SK-N-SH treated with all-trans-retinoic acid at 6 μM for 48 hours (cell line): ENCODE measurements at regions not wholly inside any gene's neighbourhood (a gene's known extent, or its start where the extent isn't known, plus 50 kb on each side); places are given as distances from the start of the nearest gene placed in this dataset.

ENCODE experiments used
- ATAC-seq: fragments of 200-7000 bp; cut with Tn5 transposase; 3 replicates; pipeline ENCODE4 v1.9.1; 2020; ENCODE audit warnings: mild to moderate bottlenecking, moderate library complexity
- ARNTL ChIP-seq: fragments of 450-650 bp; formaldehyde crosslinking; IDR thresholded peaks from 2 replicates; pipeline ENCODE4 v1.5.0; 2020; ENCODE audit warnings: low read depth, mild to moderate bottlenecking, moderate library complexity, borderline replicate concordance
- BACH2 ChIP-seq: fragments of 250-450 bp; sonication (Bioruptor Pico); IDR thresholded peaks from 2 replicates; pipeline ENCODE4 v1.9.0; 2021; ENCODE audit warnings: mild to moderate bottlenecking, borderline replicate concordance
- CSDC2 ChIP-seq: fragments of 250-450 bp; sonication (Bioruptor Pico); IDR thresholded peaks from 2 replicates; pipeline ENCODE4 v1.5.0; 2020; ENCODE audit warnings: mild to moderate bottlenecking, moderate library complexity
- ESRRG ChIP-seq: fragments of 250-450 bp; sonication (Bioruptor Pico); IDR thresholded peaks from 2 replicates; pipeline ENCODE4 v1.6.1; 2021; ENCODE audit warnings: mild to moderate bottlenecking
- GLIS3 ChIP-seq: fragments of 250-450 bp; sonication (Bioruptor Pico); IDR thresholded peaks from 2 replicates; pipeline ENCODE4 v1.5.0; 2020; ENCODE audit warnings: mild to moderate bottlenecking, moderate library complexity
- ISL1 ChIP-seq: fragments of 250-450 bp; sonication (Bioruptor Pico); IDR thresholded peaks from 2 replicates; pipeline ENCODE4 v2.1.2; 2022; ENCODE audit warnings: mild to moderate bottlenecking, moderate library complexity
- OSR1 ChIP-seq: fragments of 250-450 bp; sonication (Bioruptor Pico); IDR thresholded peaks from 2 replicates; pipeline ENCODE4 v1.8.0; 2022; ENCODE audit warnings: moderate library complexity, mild to moderate bottlenecking, inconsistent platforms
- PPARA ChIP-seq: fragments of 250-450 bp; sonication (Bioruptor Pico); IDR thresholded peaks from 2 replicates; pipeline ENCODE4 v1.5.0; 2020; ENCODE audit warnings: mild to moderate bottlenecking, borderline replicate concordance
- RARB ChIP-seq: fragments of 250-450 bp; sonication (Bioruptor Pico); IDR thresholded peaks from 2 replicates; pipeline ENCODE4 v1.8.0; 2021; ENCODE audit warnings: mild to moderate bottlenecking, moderate library complexity
- SNAI2 ChIP-seq: fragments of 250-450 bp; sonication (Bioruptor Pico); IDR thresholded peaks from 2 replicates; pipeline ENCODE4 v1.5.0; 2020; ENCODE audit warnings: mild to moderate bottlenecking, moderate library complexity
- TCF4 ChIP-seq: fragments of 250-450 bp; sonication (Bioruptor Pico); IDR thresholded peaks from 2 replicates; pipeline ENCODE4 v1.8.0; 2021; ENCODE audit warnings: mild to moderate bottlenecking, moderate library complexity, borderline replicate concordance
- ZC3H10 ChIP-seq: fragments of 250-450 bp; sonication (Bioruptor Pico); IDR thresholded peaks from 2 replicates; pipeline ENCODE4 v1.5.1; 2021; ENCODE audit warnings: mild to moderate bottlenecking, moderate library complexity
- ZFP3 ChIP-seq: fragments of 250-450 bp; sonication (Bioruptor Pico); IDR thresholded peaks from 2 replicates; pipeline ENCODE4 v1.5.0; 2020; ENCODE audit warnings: mild to moderate bottlenecking, moderate library complexity
- ZFP30 ChIP-seq: fragments of 450-650 bp; formaldehyde crosslinking; IDR thresholded peaks from 2 replicates; pipeline ENCODE4 v1.5.0; 2022; ENCODE audit warnings: mild to moderate bottlenecking, moderate library complexity
- ZNF565 ChIP-seq: fragments of 450-650 bp; formaldehyde crosslinking; conservative IDR thresholded peaks from 2 replicates; pipeline ENCODE4 v1.5.0; 2020; ENCODE audit warnings: low read depth, mild to moderate bottlenecking, moderate library complexity
- ZNF8 ChIP-seq: fragments of 450-650 bp; formaldehyde crosslinking; IDR thresholded peaks from 2 replicates; pipeline ENCODE4 v1.5.0; 2020; ENCODE audit warnings: mild to moderate bottlenecking, moderate library complexity
- TF ChIP-seq, protein P1 (sequence below): fragments of 250-450 bp; sonication (Bioruptor Pico); IDR thresholded peaks from 2 replicates; pipeline ENCODE4 v1.8.0; 2020; ENCODE audit warnings: mild to moderate bottlenecking, moderate library complexity, borderline replicate concordance
- TF ChIP-seq, protein P2 (sequence below): fragments of 250-450 bp; sonication (Bioruptor Pico); IDR thresholded peaks from 2 replicates; pipeline ENCODE4 v1.5.0; 2020; ENCODE audit warnings: mild to moderate bottlenecking, moderate library complexity
- TF ChIP-seq, protein P3 (sequence below): fragments of 250-450 bp; sonication (Bioruptor Pico); IDR thresholded peaks from 2 replicates; pipeline ENCODE4 v1.8.0; 2021; ENCODE audit warnings: low read depth, mild to moderate bottlenecking, moderate library complexity, borderline replicate concordance
- TF ChIP-seq, protein P4 (sequence below): fragments of 250-450 bp; sonication (Bioruptor Pico); IDR thresholded peaks from 2 replicates; pipeline ENCODE4 v1.5.1; 2020; ENCODE audit warnings: low read depth, mild to moderate bottlenecking, moderate library complexity
- TF ChIP-seq, protein P5 (sequence below): fragments of 250-450 bp; sonication (Bioruptor Pico); IDR thresholded peaks from 2 replicates; pipeline ENCODE4 v1.5.1; 2021; ENCODE audit warnings: mild to moderate bottlenecking, moderate library complexity

DNA sequence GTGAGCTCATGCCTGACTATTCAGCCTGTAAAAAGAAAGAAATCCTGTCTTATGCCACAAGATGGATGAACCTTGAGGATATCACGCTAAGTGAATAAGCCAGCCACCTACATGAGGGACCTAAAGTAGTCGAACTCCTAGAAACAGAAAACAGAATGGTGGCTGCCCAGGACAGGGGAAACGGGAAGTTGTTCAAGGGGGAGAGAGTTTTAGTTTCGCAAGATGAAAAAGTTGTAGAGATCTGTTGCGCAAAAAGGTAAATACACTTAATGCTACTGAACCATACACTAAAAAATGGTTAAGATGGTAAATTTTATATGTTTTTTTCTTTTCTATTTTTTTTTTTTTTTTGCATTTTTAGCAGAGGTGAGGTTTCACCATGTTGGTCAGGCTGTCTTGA, 74.1 kb upstream of the RALY start (continued):
- no peak for TF ChIP-seq BACH2 (CRISPR knock-in tag)
- no peak for TF ChIP-seq ZC3H10 (CRISPR knock-in tag)

DNA sequence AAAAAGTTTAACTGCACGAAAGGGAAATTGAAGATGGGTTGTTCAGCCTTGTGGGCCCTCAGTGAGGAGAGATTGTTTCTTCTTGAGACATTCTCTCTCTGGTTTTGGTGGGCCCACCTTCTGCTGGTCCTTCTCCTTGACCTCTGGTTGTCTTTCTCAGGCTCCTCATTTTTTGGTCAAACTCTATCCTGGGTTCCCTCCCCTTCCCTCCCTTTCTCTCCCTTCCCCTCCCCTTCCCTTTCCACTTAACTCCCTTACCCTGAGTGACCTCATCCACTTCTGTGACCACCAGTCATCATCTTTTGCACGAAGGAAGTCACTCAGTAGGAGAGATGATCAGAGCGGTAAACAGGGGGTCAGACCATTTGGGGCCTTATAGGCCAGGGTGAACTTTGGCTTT, 71.5 kb upstream of the RALY start:
- ATAC-seq, result no peak
- TF ChIP-seq, protein P1, sequence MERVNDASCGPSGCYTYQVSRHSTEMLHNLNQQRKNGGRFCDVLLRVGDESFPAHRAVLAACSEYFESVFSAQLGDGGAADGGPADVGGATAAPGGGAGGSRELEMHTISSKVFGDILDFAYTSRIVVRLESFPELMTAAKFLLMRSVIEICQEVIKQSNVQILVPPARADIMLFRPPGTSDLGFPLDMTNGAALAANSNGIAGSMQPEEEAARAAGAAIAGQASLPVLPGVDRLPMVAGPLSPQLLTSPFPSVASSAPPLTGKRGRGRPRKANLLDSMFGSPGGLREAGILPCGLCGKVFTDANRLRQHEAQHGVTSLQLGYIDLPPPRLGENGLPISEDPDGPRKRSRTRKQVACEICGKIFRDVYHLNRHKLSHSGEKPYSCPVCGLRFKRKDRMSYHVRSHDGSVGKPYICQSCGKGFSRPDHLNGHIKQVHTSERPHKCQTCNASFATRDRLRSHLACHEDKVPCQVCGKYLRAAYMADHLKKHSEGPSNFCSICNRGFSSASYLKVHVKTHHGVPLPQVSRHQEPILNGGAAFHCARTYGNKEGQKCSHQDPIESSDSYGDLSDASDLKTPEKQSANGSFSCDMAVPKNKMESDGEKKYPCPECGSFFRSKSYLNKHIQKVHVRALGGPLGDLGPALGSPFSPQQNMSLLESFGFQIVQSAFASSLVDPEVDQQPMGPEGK (CRISPR knock-in tag), result no peak
- TF ChIP-seq GLIS3 (CRISPR knock-in tag) (no peak), ISL1 (CRISPR knock-in tag) (no peak)

DNA sequence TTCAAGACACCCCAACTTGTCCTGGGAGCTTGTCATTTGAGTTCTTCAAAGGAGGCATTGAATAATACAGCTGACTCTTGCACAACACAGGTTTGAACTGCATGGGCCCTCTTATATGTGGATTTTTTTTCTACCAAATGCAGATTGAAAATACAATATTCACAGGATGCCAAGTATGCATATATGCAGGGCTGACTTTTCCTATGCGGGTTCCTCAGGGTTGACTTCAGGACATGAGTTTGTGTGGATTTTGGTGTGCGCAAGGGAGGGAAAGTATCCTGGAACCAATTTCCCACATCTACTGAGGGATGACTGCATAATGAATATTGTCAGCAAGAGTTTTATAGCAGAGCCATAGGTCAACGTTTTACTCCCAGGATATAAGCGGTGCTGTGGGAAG, 70.0 kb upstream of the RALY start:
- no peak for ATAC-seq
- TF ChIP-seq ZFP30 (no peak), ARNTL (no peak), ZFP3 (no peak), TCF4 (CRISPR knock-in tag) (no peak), RARB (CRISPR knock-in tag) (no peak), ZNF8 (no peak), PPARA (CRISPR knock-in tag) (no peak), BACH2 (CRISPR knock-in tag) (no peak)
- TF ChIP-seq, protein P2, sequence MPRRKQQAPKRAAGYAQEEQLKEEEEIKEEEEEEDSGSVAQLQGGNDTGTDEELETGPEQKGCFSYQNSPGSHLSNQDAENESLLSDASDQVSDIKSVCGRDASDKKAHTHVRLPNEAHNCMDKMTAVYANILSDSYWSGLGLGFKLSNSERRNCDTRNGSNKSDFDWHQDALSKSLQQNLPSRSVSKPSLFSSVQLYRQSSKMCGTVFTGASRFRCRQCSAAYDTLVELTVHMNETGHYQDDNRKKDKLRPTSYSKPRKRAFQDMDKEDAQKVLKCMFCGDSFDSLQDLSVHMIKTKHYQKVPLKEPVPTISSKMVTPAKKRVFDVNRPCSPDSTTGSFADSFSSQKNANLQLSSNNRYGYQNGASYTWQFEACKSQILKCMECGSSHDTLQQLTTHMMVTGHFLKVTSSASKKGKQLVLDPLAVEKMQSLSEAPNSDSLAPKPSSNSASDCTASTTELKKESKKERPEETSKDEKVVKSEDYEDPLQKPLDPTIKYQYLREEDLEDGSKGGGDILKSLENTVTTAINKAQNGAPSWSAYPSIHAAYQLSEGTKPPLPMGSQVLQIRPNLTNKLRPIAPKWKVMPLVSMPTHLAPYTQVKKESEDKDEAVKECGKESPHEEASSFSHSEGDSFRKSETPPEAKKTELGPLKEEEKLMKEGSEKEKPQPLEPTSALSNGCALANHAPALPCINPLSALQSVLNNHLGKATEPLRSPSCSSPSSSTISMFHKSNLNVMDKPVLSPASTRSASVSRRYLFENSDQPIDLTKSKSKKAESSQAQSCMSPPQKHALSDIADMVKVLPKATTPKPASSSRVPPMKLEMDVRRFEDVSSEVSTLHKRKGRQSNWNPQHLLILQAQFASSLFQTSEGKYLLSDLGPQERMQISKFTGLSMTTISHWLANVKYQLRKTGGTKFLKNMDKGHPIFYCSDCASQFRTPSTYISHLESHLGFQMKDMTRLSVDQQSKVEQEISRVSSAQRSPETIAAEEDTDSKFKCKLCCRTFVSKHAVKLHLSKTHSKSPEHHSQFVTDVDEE (CRISPR knock-in tag), result no peak
- TF ChIP-seq, protein P3, sequence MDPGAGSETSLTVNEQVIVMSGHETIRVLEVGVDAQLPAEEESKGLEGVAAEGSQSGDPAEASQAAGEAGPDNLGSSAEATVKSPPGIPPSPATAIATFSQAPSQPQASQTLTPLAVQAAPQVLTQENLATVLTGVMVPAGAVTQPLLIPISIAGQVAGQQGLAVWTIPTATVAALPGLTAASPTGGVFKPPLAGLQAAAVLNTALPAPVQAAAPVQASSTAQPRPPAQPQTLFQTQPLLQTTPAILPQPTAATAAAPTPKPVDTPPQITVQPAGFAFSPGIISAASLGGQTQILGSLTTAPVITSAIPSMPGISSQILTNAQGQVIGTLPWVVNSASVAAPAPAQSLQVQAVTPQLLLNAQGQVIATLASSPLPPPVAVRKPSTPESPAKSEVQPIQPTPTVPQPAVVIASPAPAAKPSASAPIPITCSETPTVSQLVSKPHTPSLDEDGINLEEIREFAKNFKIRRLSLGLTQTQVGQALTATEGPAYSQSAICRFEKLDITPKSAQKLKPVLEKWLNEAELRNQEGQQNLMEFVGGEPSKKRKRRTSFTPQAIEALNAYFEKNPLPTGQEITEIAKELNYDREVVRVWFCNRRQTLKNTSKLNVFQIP, result no peak

DNA sequence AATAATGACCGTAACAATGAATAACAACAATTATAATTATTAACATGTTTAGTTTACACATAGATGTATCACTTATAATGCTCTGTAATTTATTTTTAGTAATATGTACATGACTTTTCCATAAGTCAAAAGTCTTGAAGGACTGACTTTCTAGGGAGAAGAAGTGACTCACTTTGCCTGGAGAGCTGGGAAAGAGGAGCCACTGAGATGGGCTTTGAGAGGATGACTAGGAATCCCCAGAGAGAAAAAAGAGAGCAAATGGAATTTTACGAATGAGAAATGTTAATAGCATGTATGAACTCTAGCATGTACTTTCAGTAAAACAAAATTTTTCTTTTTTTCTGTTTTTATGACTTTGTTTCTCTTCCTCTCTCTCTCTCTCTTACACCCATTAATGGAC, 67.8 kb upstream of the RALY start:
- ATAC-seq, result no peak
- TF ChIP-seq ZFP3 (no peak), ARNTL (no peak), ZNF565 (CRISPR knock-in tag) (no peak), SNAI2 (CRISPR knock-in tag) (no peak)
- TF ChIP-seq, protein P4, sequence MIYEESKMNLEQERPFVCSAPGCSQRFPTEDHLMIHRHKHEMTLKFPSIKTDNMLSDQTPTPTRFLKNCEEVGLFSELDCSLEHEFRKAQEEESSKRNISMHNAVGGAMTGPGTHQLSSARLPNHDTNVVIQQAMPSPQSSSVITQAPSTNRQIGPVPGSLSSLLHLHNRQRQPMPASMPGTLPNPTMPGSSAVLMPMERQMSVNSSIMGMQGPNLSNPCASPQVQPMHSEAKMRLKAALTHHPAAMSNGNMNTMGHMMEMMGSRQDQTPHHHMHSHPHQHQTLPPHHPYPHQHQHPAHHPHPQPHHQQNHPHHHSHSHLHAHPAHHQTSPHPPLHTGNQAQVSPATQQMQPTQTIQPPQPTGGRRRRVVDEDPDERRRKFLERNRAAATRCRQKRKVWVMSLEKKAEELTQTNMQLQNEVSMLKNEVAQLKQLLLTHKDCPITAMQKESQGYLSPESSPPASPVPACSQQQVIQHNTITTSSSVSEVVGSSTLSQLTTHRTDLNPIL (CRISPR knock-in tag), result no peak

DNA sequence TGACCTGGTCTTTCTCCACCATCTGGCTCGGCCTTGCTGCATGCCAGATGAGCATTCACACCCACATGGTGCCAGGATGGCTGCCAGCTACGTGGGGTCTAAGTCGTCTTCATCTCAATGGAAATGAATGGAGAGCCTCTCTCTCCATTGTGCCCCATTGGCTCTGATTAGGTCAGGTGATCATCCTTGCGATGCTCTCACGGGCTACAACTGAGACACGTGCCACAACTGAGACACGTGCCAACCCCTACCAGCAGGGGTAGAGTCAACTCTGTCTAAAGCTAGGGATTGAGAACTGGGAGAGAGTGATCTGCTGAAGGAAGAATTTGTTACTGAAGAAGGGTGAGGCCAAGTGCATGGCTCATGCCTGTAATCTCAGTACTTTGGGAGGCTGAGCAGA, 67.3 kb upstream of the RALY start:
- TF ChIP-seq CSDC2 (no peak), ESRRG (CRISPR knock-in tag) (no peak), OSR1 (CRISPR knock-in tag) (no peak), GLIS3 (CRISPR knock-in tag) (no peak), PPARA (CRISPR knock-in tag) (no peak), ZNF565 (CRISPR knock-in tag) (no peak)
- TF ChIP-seq, protein P1 (CRISPR knock-in tag), result no peak
- TF ChIP-seq, protein P2 (CRISPR knock-in tag), result no peak
- TF ChIP-seq, protein P5, sequence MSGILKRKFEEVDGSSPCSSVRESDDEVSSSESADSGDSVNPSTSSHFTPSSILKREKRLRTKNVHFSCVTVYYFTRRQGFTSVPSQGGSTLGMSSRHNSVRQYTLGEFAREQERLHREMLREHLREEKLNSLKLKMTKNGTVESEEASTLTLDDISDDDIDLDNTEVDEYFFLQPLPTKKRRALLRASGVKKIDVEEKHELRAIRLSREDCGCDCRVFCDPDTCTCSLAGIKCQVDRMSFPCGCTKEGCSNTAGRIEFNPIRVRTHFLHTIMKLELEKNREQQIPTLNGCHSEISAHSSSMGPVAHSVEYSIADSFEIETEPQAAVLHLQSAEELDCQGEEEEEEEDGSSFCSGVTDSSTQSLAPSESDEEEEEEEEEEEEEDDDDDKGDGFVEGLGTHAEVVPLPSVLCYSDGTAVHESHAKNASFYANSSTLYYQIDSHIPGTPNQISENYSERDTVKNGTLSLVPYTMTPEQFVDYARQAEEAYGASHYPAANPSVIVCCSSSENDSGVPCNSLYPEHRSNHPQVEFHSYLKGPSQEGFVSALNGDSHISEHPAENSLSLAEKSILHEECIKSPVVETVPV (CRISPR knock-in tag), result no peak
- TF ChIP-seq, all 23 proteins: peak for 0

More for the DNA sequence above, 67.3 kb upstream of the RALY start:
- no peak for ATAC-seq
